A673 (cell line): ENCODE measurements at regions not wholly inside any gene's neighbourhood (a gene's known extent, or its start where the extent isn't known, plus 50 kb on each side); places are given as distances from the start of the nearest gene placed in this dataset.

Source experiments
- BruUV-seq: library from RNA; stranded (reverse); fragments of 400-500 nt; replicated peaks from 2 replicates; lab custom pipeline; 2021; lab: Mats Ljungman, UMichigan
- CTCF ChIA-PET: fragments of 300-600 bp; sonication (Branson Sonifier 250); formaldehyde crosslinking; loops from one replicate; lab custom pipeline; 2022; ENCODE audit warnings: antibody characterized with exemption; lab: Charles Lee
- POLR2A ChIA-PET: fragments of 300-600 bp; sonication (Branson Sonifier 250); formaldehyde crosslinking; loops from one replicate; lab custom pipeline; 2022; ENCODE audit warnings: antibody characterized with exemption; ENCODE audit not compliant: low non-redundant PET; lab: Charles Lee
- DNase-seq: peaks from one replicate; pipeline ENCODE4 v3.0.0-alpha.2; 2015; ENCODE audit warnings: low spot score
- H3K27ac ChIP-seq: fragments of 200-600 bp; sonication (generic); 2 replicates; pipeline ENCODE4 v1.5.1; 2016; ENCODE audit warnings: mixed run types, low read depth, mild to moderate bottlenecking, mixed read lengths, antibody characterized with exemption, low read length; ENCODE audit not compliant: poor library complexity, severe bottlenecking
- H3K27me3 ChIP-seq: fragments of 200-600 bp; sonication (generic); replicated peaks from 2 replicates; pipeline ENCODE4 v1.6.1; 2017; ENCODE audit warnings: mixed run types, low read depth, mild to moderate bottlenecking, mixed read lengths, antibody characterized with exemption, low read length; ENCODE audit not compliant: insufficient read depth, poor library complexity
- H3K36me3 ChIP-seq: fragments of 200-600 bp; sonication (generic); 2 replicates; pipeline ENCODE4 v1.6.1; 2016; ENCODE audit warnings: mixed run types, mild to moderate bottlenecking, mixed read lengths, antibody characterized with exemption, low read length; ENCODE audit not compliant: insufficient read depth, poor library complexity, severe bottlenecking
- H3K4me1 ChIP-seq: fragments of 200-600 bp; sonication (generic); 2 replicates; pipeline ENCODE4 v1.6.1; 2017; ENCODE audit warnings: mixed run types, mild to moderate bottlenecking, mixed read lengths, antibody characterized with exemption, low read length; ENCODE audit not compliant: insufficient read depth, poor library complexity, severe bottlenecking
- H3K4me3 ChIP-seq: fragments of 200-600 bp; sonication (generic); 2 replicates; pipeline ENCODE4 v1.5.1; 2016; ENCODE audit warnings: low read depth, mixed run types, mild to moderate bottlenecking, mixed read lengths, low read length; ENCODE audit not compliant: poor library complexity, severe bottlenecking
- H3K9me3 ChIP-seq: fragments of 200-600 bp; sonication (generic); 2 replicates; pipeline ENCODE4 v1.6.1; 2016; ENCODE audit warnings: mixed run types, low read depth, mild to moderate bottlenecking, mixed read lengths, antibody characterized with exemption, low read length; ENCODE audit not compliant: poor library complexity, severe bottlenecking
- CTCF ChIP-seq: fragments of 300-800, 200-600 bp; sonication (generic); conservative IDR thresholded peaks from 2 replicates; pipeline ENCODE4 v1.5.1; 2017; ENCODE audit warnings: low read depth, mild to moderate bottlenecking, antibody characterized with exemption, low read length, moderate library complexity, mixed read lengths
- EZH2 ChIP-seq: fragments of 200-600 bp; sonication (generic); IDR thresholded peaks from 2 replicates; pipeline ENCODE4 v1.6.1; 2017; ENCODE audit warnings: borderline replicate concordance, low read depth, mild to moderate bottlenecking, mixed read lengths, antibody characterized with exemption, low read length; ENCODE audit not compliant: poor library complexity, severe bottlenecking
- intact Hi-C: fragments of 100-400 bp; cut with micrococcal nuclease; formaldehyde crosslinking; loops from one replicate; pipeline ENCODE4 v1.10.0; 2022; ENCODE audit not compliant: unreplicated experiment

GRCh38 chr14:83280719-83281118 is 1747.1 kb upstream of the SEL1L start:
- no peaks in the 10 kb centered on the region for H3K27me3 ChIP-seq
- no peak for DNase-seq
- H3K4me1 ChIP-seq = no peaks in the 10 kb centered on the region
- CTCF ChIA-PET = no interaction called here
- no peaks in the 10 kb centered on the region for H3K9me3 ChIP-seq
- intact Hi-C loops = no loop called here
- no peaks in the 10 kb centered on the region for H3K36me3 ChIP-seq
- POLR2A ChIA-PET = no interaction called here
- no peak overlapping the region for H3K4me3 ChIP-seq
- TF ChIP-seq EZH2 (no peak), CTCF (no peak)
- BruUV-seq = no TSS peak
- H3K27ac ChIP-seq = no peak overlapping the region

GRCh38 chr14:83282706-83283105 is 1749.1 kb upstream of the SEL1L start:
- Histone ChIP-seq H3K36me3 (no peaks in the 10 kb centered on the region), H3K27ac (no peak overlapping the region), H3K4me3 (no peak overlapping the region), H3K27me3 (no peaks in the 10 kb centered on the region), H3K4me1 (no peaks in the 10 kb centered on the region), H3K9me3 (no peaks in the 10 kb centered on the region)
- CTCF ChIA-PET = no interaction called here
- TF ChIP-seq EZH2 (no peak), CTCF (no peak)
- no peak for DNase-seq
- POLR2A ChIA-PET = no interaction called here
- BruUV-seq = no TSS peak
- intact Hi-C loops = no loop called here

GRCh38 chr14:83287300-83287699 is 1753.6 kb upstream of the SEL1L start:
- peaks cover 25% of the 10 kb centered on the region for H3K4me1 ChIP-seq
- no peak overlapping the region for H3K27ac ChIP-seq
- no peak overlapping the region for H3K4me3 ChIP-seq
- H3K9me3 ChIP-seq = no peaks in the 10 kb centered on the region
- no peaks in the 10 kb centered on the region for H3K36me3 ChIP-seq
- BruUV-seq = no TSS peak
- no peak for TF ChIP-seq EZH2
- TF ChIP-seq CTCF = no peak
- DNase-seq = no peak
- ChIA-PET CTCF (no interaction called here), POLR2A (no interaction called here)
- intact Hi-C loops = no loop called here
- no peaks in the 10 kb centered on the region for H3K27me3 ChIP-seq
